Natural killer cell (primary cell): ENCODE measurements at regions not wholly inside any gene's neighbourhood (a gene's known extent, or its start where the extent isn't known, plus 50 kb on each side); places are given as distances from the start of the nearest gene placed in this dataset.

Source experiments
- ATAC-seq, 3 donors: fragments of 150-1000 bp in 2 of 3; fragments of 200-7000 bp in 1 of 3; cut with Tn5 transposase; 1 replicate in 1 of 3; 2 replicates in 2 of 3; pipeline ENCODE4 v1.10.0; 2021; ENCODE audit warnings: mild to moderate bottlenecking in 2 of 3, moderate library complexity in 2 of 3
- DNase-seq, 2 donors: peaks; one replicate each; pipeline versions ENCODE4 v3.0.0 to v3.0.0-alpha.2; 2013 to 2021; ENCODE audit warnings: mixed read lengths in 1 of 2
- H3K27ac ChIP-seq: one replicate; pipeline ENCODE4 v1.5.1; 2013; ENCODE audit warnings: mild to moderate bottlenecking, low read length
- H3K27me3 ChIP-seq: one replicate; pipeline ENCODE4 v1.6.1; 2013; ENCODE audit warnings: low read length; ENCODE audit not compliant: control insufficient read depth, insufficient read depth
- H3K36me3 ChIP-seq: one replicate; pipeline ENCODE4 v1.6.1; 2013; ENCODE audit warnings: low read length; ENCODE audit not compliant: control insufficient read depth, insufficient read depth
- H3K4me1 ChIP-seq: one replicate; pipeline ENCODE4 v1.6.1; 2013; ENCODE audit warnings: low read length; ENCODE audit not compliant: control insufficient read depth, insufficient read depth
- H3K4me3 ChIP-seq: one replicate; pipeline ENCODE4 v1.5.1; 2013; ENCODE audit warnings: low read length
- H3K9me3 ChIP-seq: one replicate; pipeline ENCODE4 v1.6.1; 2013; ENCODE audit warnings: low read length; ENCODE audit not compliant: control insufficient read depth, insufficient read depth
- H3K27ac Mint-ChIP-seq, 2 donors: one replicate each; pipeline ENCODE4 v1.8.0; 2022; ENCODE audit warnings: mild to moderate bottlenecking in 2 of 2, mixed read lengths in 2 of 2, moderate library complexity in 1 of 2
- H3K27me3 Mint-ChIP-seq, 2 donors: one replicate each; pipeline ENCODE4 v1.8.0; 2022; ENCODE audit warnings: low read depth in 2 of 2, mixed read lengths in 2 of 2
- H3K36me3 Mint-ChIP-seq: one replicate; pipeline ENCODE4 v1.8.0; 2022; ENCODE audit warnings: mixed read lengths
- H3K4me1 Mint-ChIP-seq, 2 donors: one replicate each; pipeline ENCODE4 v1.8.0; 2022; ENCODE audit warnings: mixed read lengths in 2 of 2
- H3K4me3 Mint-ChIP-seq: one replicate; pipeline ENCODE4 v1.8.0; 2022; ENCODE audit warnings: mild to moderate bottlenecking, moderate library complexity, mixed read lengths
- H3K9me3 Mint-ChIP-seq, 2 donors: one replicate each; pipeline ENCODE4 v1.8.0; 2022; ENCODE audit warnings: mixed read lengths in 2 of 2
- CTCF ChIP-seq: fragments of 200-600 bp; IDR thresholded peaks from one replicate; pipeline ENCODE4 v1.8.0; 2022; ENCODE audit warnings: antibody characterized with exemption
- WGBS: methylation state at CpG from one replicate; pipeline ENCODE4 v1.1.7; 2013; ENCODE audit warnings: missing lambda C conversion rate; ENCODE audit not compliant: insufficient coverage; 5-methylcytosine and 5-hydroxymethylcytosine counted together
- intact Hi-C: fragments of 100-400 bp; cut with micrococcal nuclease; formaldehyde crosslinking; loops from one replicate; pipeline ENCODE4 v1.14.2; 2022

- TF ChIP-seq CTCF = no peak
- Histone ChIP-seq H3K4me1 (no peaks in the 10 kb centered on the region), H3K9me3 (no peaks in the 10 kb centered on the region), H3K4me3 (no peak overlapping the region), H3K36me3 (no peaks in the 10 kb centered on the region), H3K27me3 (no peaks in the 10 kb centered on the region), H3K27ac (no peak overlapping the region)
- ATAC-seq (no peak), DNase-seq (no peak)
- H3K36me3 Mint-ChIP-seq = no peaks in the 10 kb centered on the region
- intact Hi-C loops = no loop called here
- H3K4me3 Mint-ChIP-seq = no peak overlapping the region
- no peaks in the 10 kb centered on the region for H3K4me1 Mint-ChIP-seq
- no peaks in the 10 kb centered on the region for H3K9me3 Mint-ChIP-seq
- H3K27me3 Mint-ChIP-seq = no peaks in the 10 kb centered on the region
- H3K27ac Mint-ChIP-seq = no peak overlapping the region
- 85% methylated on average over 2 of the region's 3 CpGs for WGBS
Measured at GRCh38 chr6:22651731-22652130, 82.4 kb downstream of the HDGFL1 start.

- no peak overlapping the region for H3K4me3 ChIP-seq
- no peaks in the 10 kb centered on the region for H3K9me3 ChIP-seq
- Mint-ChIP-seq H3K27ac (no peak overlapping the region), H3K27me3 (no peaks in the 10 kb centered on the region), H3K4me3 (no peak overlapping the region), H3K36me3 (no peaks in the 10 kb centered on the region), H3K9me3 (peaks cover 0 to 2% of the 10 kb centered on the region in 2 donors), H3K4me1 (no peaks in the 10 kb centered on the region)
- no peaks in the 10 kb centered on the region for H3K4me1 ChIP-seq
- H3K27me3 ChIP-seq = no peaks in the 10 kb centered on the region
- WGBS = 89% methylated on average over 6 of the region's 7 CpGs
- H3K36me3 ChIP-seq = no peaks in the 10 kb centered on the region
- no peak for ATAC-seq
- H3K27ac ChIP-seq = no peak overlapping the region
- intact Hi-C loops = no loop called here
- DNase-seq = no peak
- TF ChIP-seq CTCF = no peak
Measured at GRCh38 chr6:22653980-22654610, 84.7 kb downstream of the HDGFL1 start.

- H3K27ac ChIP-seq = no peak overlapping the region
- no peaks in the 10 kb centered on the region for H3K9me3 ChIP-seq
- H3K9me3 Mint-ChIP-seq = peaks cover 5 to 7% of the 10 kb centered on the region in 2 donors
- H3K27me3 ChIP-seq = no peaks in the 10 kb centered on the region
- no peak for ATAC-seq
- H3K4me1 Mint-ChIP-seq = no peaks in the 10 kb centered on the region
- intact Hi-C loops = no loop called here
- 42% methylated on average over 1 of the region's 3 CpGs for WGBS
- H3K4me1 ChIP-seq = no peaks in the 10 kb centered on the region
- H3K27ac Mint-ChIP-seq = no peak overlapping the region
- H3K4me3 Mint-ChIP-seq = no peak overlapping the region
- TF ChIP-seq CTCF = no peak
- H3K4me3 ChIP-seq = no peak overlapping the region
- H3K36me3 ChIP-seq = no peaks in the 10 kb centered on the region
- DNase-seq = no peak
- H3K36me3 Mint-ChIP-seq = peaks cover 9% of the 10 kb centered on the region
- no peaks in the 10 kb centered on the region for H3K27me3 Mint-ChIP-seq
Measured at GRCh38 chr6:22656706-22657351, 87.5 kb downstream of the HDGFL1 start.
